ENCODE measurements at regions not wholly inside any gene's neighbourhood (a gene's known extent, or its start where the extent isn't known, plus 50 kb on each side); places are given as distances from the start of the nearest gene placed in this dataset.

- no peak for DNase-seq (ENCODE audit: low spot score)
- Mint-ChIP-seq H3K4me3 (no peak overlapping the region), H3K27ac (no peak overlapping the region), H3K27me3 (peaks cover 0 to 5% of the 10 kb centered on the region in 2 donors), H3K36me3 (no peaks in the 10 kb centered on the region), H3K4me1 (ENCODE audit: low read depth in 2 of 2) (no peaks in the 10 kb centered on the region), H3K9me3 (no peaks in the 10 kb centered on the region)
- ATAC-seq, result no peak
Measured at GRCh38 chr2:16330982-16331381, 334.7 kb downstream of the CYRIA start.

- Mint-ChIP-seq H3K27me3 (peaks cover 0 to 5% of the 10 kb centered on the region in 2 donors), H3K27ac (no peak overlapping the region), H3K4me1 (ENCODE audit: low read depth in 2 of 2) (no peaks in the 10 kb centered on the region), H3K9me3 (no peaks in the 10 kb centered on the region), H3K36me3 (no peaks in the 10 kb centered on the region), H3K4me3 (no peak overlapping the region)
- no peak for DNase-seq (ENCODE audit: low spot score)
- no peak for ATAC-seq
Measured at GRCh38 chr2:16330571-16330970, 335.1 kb downstream of the CYRIA start.

- Mint-ChIP-seq H3K36me3 (no peaks in the 10 kb centered on the region), H3K27me3 (peaks cover 0 to 10% of the 10 kb centered on the region in 2 donors), H3K4me1 (ENCODE audit: low read depth in 2 of 2) (no peaks in the 10 kb centered on the region), H3K27ac (no peak overlapping the region), H3K4me3 (no peak overlapping the region), H3K9me3 (no peaks in the 10 kb centered on the region)
- DNase-seq (ENCODE audit: low spot score) (no peak), ATAC-seq (no peak)
Measured at GRCh38 chr2:16330012-16330411, 335.6 kb downstream of the CYRIA start.

GRCh38 chr2:16329421-16329820 is 336.2 kb downstream of the CYRIA start:
- Mint-ChIP-seq H3K9me3 (no peaks in the 10 kb centered on the region), H3K4me1 (ENCODE audit: low read depth in 2 of 2) (no peaks in the 10 kb centered on the region), H3K4me3 (no peak overlapping the region), H3K36me3 (no peaks in the 10 kb centered on the region), H3K27me3 (peaks cover 0 to 10% of the 10 kb centered on the region in 2 donors), H3K27ac (no peak overlapping the region)
- no peak for ATAC-seq
- DNase-seq (ENCODE audit: low spot score), result no peak

GRCh38 chr2:16328521-16329190 is 337.0 kb downstream of the CYRIA start:
- Mint-ChIP-seq H3K9me3 (no peaks in the 10 kb centered on the region), H3K36me3 (no peaks in the 10 kb centered on the region), H3K27ac (no peak overlapping the region), H3K4me1 (ENCODE audit: low read depth in 2 of 2) (no peaks in the 10 kb centered on the region), H3K27me3 (peaks cover 0 to 10% of the 10 kb centered on the region in 2 donors), H3K4me3 (no peak overlapping the region)
- DNase-seq (ENCODE audit: low spot score), result no peak
- no peak for ATAC-seq

- ATAC-seq, result no peak
- no peaks in the 10 kb centered on the region for H3K4me1 Mint-ChIP-seq (ENCODE audit: low read depth in 2 of 2)
- H3K27ac Mint-ChIP-seq, result no peak overlapping the region
- DNase-seq (ENCODE audit: low spot score), result no peak
- no peaks in the 10 kb centered on the region for H3K9me3 Mint-ChIP-seq
- H3K4me3 Mint-ChIP-seq, result no peak overlapping the region
- H3K27me3 Mint-ChIP-seq, result peaks cover 0 to 10% of the 10 kb centered on the region in 2 donors
- no peaks in the 10 kb centered on the region for H3K36me3 Mint-ChIP-seq
Measured at GRCh38 chr2:16327326-16327725, 338.3 kb downstream of the CYRIA start.

GRCh38 chr2:16326711-16327300 is 338.8 kb downstream of the CYRIA start:
- H3K27ac Mint-ChIP-seq, result no peak overlapping the region
- no peaks in the 10 kb centered on the region for H3K36me3 Mint-ChIP-seq
- H3K4me1 Mint-ChIP-seq (ENCODE audit: low read depth in 2 of 2), result no peaks in the 10 kb centered on the region
- peaks cover 0 to 10% of the 10 kb centered on the region in 2 donors for H3K27me3 Mint-ChIP-seq
- DNase-seq (ENCODE audit: low spot score) (no peak), ATAC-seq (no peak)
- no peaks in the 10 kb centered on the region for H3K9me3 Mint-ChIP-seq
- H3K4me3 Mint-ChIP-seq, result no peak overlapping the region

GRCh38 chr2:16325976-16326510 is 339.6 kb downstream of the CYRIA start:
- no peak for DNase-seq (ENCODE audit: low spot score)
- H3K4me3 Mint-ChIP-seq, result no peak overlapping the region
- H3K4me1 Mint-ChIP-seq (ENCODE audit: low read depth in 2 of 2), result no peaks in the 10 kb centered on the region
- H3K9me3 Mint-ChIP-seq, result no peaks in the 10 kb centered on the region
- H3K27me3 Mint-ChIP-seq, result peaks cover 0 to 10% of the 10 kb centered on the region in 2 donors
- H3K27ac Mint-ChIP-seq, result no peak overlapping the region
- H3K36me3 Mint-ChIP-seq, result no peaks in the 10 kb centered on the region
- ATAC-seq, result no peak

- Mint-ChIP-seq H3K27me3 (peaks cover 0 to 10% of the 10 kb centered on the region in 2 donors), H3K36me3 (no peaks in the 10 kb centered on the region), H3K4me3 (no peak overlapping the region), H3K9me3 (no peaks in the 10 kb centered on the region), H3K27ac (no peak overlapping the region), H3K4me1 (ENCODE audit: low read depth in 2 of 2) (no peaks in the 10 kb centered on the region)
- no peak for DNase-seq (ENCODE audit: low spot score)
- no peak for ATAC-seq
Measured at GRCh38 chr2:16325016-16325975, 340.3 kb downstream of the CYRIA start.

- H3K4me3 Mint-ChIP-seq, result no peak overlapping the region
- H3K36me3 Mint-ChIP-seq, result no peaks in the 10 kb centered on the region
- no peak for DNase-seq (ENCODE audit: low spot score)
- H3K27ac Mint-ChIP-seq, result no peak overlapping the region
- no peaks in the 10 kb centered on the region for H3K4me1 Mint-ChIP-seq (ENCODE audit: low read depth in 2 of 2)
- no peaks in the 10 kb centered on the region for H3K9me3 Mint-ChIP-seq
- peaks cover 0 to 10% of the 10 kb centered on the region in 2 donors for H3K27me3 Mint-ChIP-seq
- no peak for ATAC-seq
Measured at GRCh38 chr2:16324544-16324937, 341.1 kb downstream of the CYRIA start.

GRCh38 chr2:16323551-16324543 is 341.8 kb downstream of the CYRIA start:
- Mint-ChIP-seq H3K4me1 (ENCODE audit: low read depth in 2 of 2) (no peaks in the 10 kb centered on the region), H3K36me3 (no peaks in the 10 kb centered on the region), H3K4me3 (no peak overlapping the region), H3K27me3 (peaks cover 0 to 6% of the 10 kb centered on the region in 2 donors), H3K27ac (no peak overlapping the region), H3K9me3 (no peaks in the 10 kb centered on the region)
- DNase-seq (ENCODE audit: low spot score), result no peak
- no peak for ATAC-seq

GRCh38 chr2:16323126-16323520 is 342.5 kb downstream of the CYRIA start:
- Mint-ChIP-seq H3K27ac (no peak overlapping the region), H3K27me3 (peaks cover 3 to 6% of the 10 kb centered on the region in 2 donors), H3K36me3 (no peaks in the 10 kb centered on the region), H3K9me3 (no peaks in the 10 kb centered on the region), H3K4me3 (no peak overlapping the region), H3K4me1 (ENCODE audit: low read depth in 2 of 2) (peaks cover 0 to 3% of the 10 kb centered on the region in 2 donors)
- ATAC-seq (no peak), DNase-seq (ENCODE audit: low spot score) (no peak)
